ENCODE measurements at regions not wholly inside any gene's neighbourhood (a gene's known extent, or its start where the extent isn't known, plus 50 kb on each side); places are given as distances from the start of the nearest gene placed in this dataset.

DNA sequence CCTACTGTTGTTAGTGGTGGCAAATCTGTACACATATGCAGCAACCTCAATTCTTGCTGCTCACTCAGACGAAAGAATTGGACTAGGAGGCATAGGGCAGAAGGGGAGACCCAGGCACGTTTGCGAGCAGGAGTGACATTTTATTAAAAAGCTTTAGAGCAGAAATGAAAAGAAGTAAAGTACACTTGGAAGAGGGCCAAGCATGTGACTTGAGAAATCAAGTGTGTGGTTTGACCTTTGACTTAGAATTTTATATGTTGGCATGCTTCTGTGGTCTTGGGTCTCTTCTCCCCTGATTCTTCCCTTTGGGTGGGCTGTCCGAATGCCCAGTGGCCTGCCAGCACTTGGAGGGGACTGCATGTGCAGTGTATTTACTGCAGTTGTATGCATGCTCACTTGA, 205.5 kb upstream of the SEMA3D start:
- DNase-seq = no peak
- TF ChIP-seq POLR2A (IDR thresholded peaks at IDR 0.05) (no peak), CTCF (IDR thresholded peaks at IDR 0.05) (no peak)
- Histone ChIP-seq H3K36me3 (no peaks in the 10 kb centered on the region), H3K4me1 (no peaks in the 10 kb centered on the region), H3K9me3 (peaks cover 0 to 6% (median 0%) of the 10 kb centered on the region in 12 donors), H3K27me3 (no peaks in the 10 kb centered on the region), H3K27ac (no peak overlapping the region), H3K4me3 (no peak overlapping the region)
- intact Hi-C loops (cut with DNase I) = no loop called here
- ATAC-seq = no peak
- 52 to 68% (median 66%) methylated on average over 4 of the region's 4 CpGs for WGBS, 4 donors

DNA sequence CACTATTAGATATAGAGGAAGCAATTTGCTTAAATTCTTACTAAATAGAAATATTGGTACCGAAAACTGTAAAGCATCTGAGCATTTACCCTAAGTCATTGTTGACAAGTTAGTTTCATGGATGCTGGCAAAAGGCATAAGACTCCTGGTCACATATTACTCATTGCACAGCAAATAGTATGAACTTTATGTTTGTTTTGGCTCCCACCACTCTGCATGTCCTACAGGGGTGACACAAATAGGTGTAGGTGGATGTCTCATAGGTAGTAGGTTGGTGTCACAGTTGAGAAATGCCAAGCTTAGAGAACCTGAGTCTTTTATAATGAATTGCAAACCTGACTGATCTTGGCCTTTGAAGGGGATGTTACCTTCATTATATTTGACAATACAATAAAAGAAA, 199.6 kb upstream of the SEMA3D start:
- no peaks in the 10 kb centered on the region for H3K4me1 ChIP-seq
- TF ChIP-seq CTCF (IDR thresholded peaks at IDR 0.05) (no peak), POLR2A (IDR thresholded peaks at IDR 0.05) (no peak)
- H3K4me3 ChIP-seq = no peak overlapping the region
- no peak overlapping the region for H3K27ac ChIP-seq
- no peak for ATAC-seq
- intact Hi-C loops (cut with DNase I) = no loop called here
- no peaks in the 10 kb centered on the region for H3K36me3 ChIP-seq
- DNase-seq = no peak
- H3K27me3 ChIP-seq = no peaks in the 10 kb centered on the region
- 88 to 100% (median 95%) methylated on average over 1 of the region's 1 CpG for WGBS, 4 donors
- H3K9me3 ChIP-seq = no peaks in the 10 kb centered on the region

- no peaks in the 10 kb centered on the region for H3K27me3 ChIP-seq
- no peak for DNase-seq
- WGBS, 4 donors = 77 to 87% (median 82%) methylated on average over 2 of the region's 2 CpGs
- intact Hi-C loops (cut with DNase I) = no loop called here
- no peak overlapping the region for H3K27ac ChIP-seq
- H3K4me3 ChIP-seq = no peak overlapping the region
- TF ChIP-seq POLR2A (IDR thresholded peaks at IDR 0.05) (no peak), CTCF (IDR thresholded peaks at IDR 0.05) (no peak)
- no peak for ATAC-seq
- no peaks in the 10 kb centered on the region for H3K4me1 ChIP-seq
- no peaks in the 10 kb centered on the region for H3K9me3 ChIP-seq
- no peaks in the 10 kb centered on the region for H3K36me3 ChIP-seq
Measured at GRCh38 chr7:85384392-85384791, 197.5 kb upstream of the SEMA3D start.

DNA sequence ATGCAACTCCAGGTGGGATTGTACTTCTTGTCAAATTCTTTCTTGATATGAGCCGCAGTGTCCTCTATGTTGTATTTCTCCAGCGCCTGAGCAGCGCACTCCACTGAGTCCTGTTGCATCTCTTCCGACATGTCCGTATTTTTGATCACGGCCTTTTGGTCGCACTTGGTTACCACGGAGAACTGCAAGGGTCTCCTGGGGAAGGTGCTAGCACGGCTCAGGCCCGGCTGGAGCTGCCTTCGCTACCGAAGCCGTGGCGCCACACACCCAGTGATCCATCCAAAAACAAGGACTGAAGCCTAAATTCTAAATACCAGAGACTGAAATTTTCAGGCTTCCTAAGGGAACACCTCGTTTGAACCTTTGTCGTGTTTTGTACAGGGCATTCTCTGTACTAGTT, 194.4 kb upstream of the SEMA3D start:
- Histone ChIP-seq H3K27me3 (no peaks in the 10 kb centered on the region), H3K27ac (no peak overlapping the region), H3K4me1 (no peaks in the 10 kb centered on the region), H3K36me3 (no peaks in the 10 kb centered on the region), H3K9me3 (peaks cover 0 to 5% (median 0%) of the 10 kb centered on the region in 12 donors), H3K4me3 (no peak overlapping the region)
- 91 to 95% (median 93%) methylated on average over 16 of the region's 16 CpGs for WGBS, 4 donors
- ATAC-seq (no peak), DNase-seq (no peak)
- TF ChIP-seq CTCF (IDR thresholded peaks at IDR 0.05) = no peak
- no peak for TF ChIP-seq POLR2A (IDR thresholded peaks at IDR 0.05)
- intact Hi-C loops (cut with DNase I) = no loop called here

All from heart left ventricle (tissue), 16 donors.